K562 (cell line): ENCODE measurements at regions not wholly inside any gene's neighbourhood (a gene's known extent, or its start where the extent isn't known, plus 50 kb on each side); places are given as distances from the start of the nearest gene placed in this dataset.

Source experiments
- ARID3B ChIP-seq: fragments of 250-450 bp; sonication (Bioruptor Pico); IDR thresholded peaks from 2 replicates; pipeline ENCODE4 v1.4.0; 2020; ENCODE audit warnings: borderline replicate concordance
- CREB5 ChIP-seq: fragments of 250-450 bp; sonication (Bioruptor Pico); IDR thresholded peaks from 2 replicates; pipeline ENCODE4 v1.5.0; 2020; ENCODE audit warnings: mild to moderate bottlenecking
- JUND ChIP-seq, 2 experiments: IDR thresholded peaks; 2 replicates in 1 of 2; 3 replicates in 1 of 2; pipeline ENCODE4 v1.6.1; 2011; ENCODE audit warnings: borderline replicate concordance in 2 of 2, low read depth in 2 of 2, low read length in 2 of 2, improper control_type of control experiment in 1 of 2, missing biosample characterization in 1 of 2, missing genetic modification characterization in 1 of 2, missing genetic modification reagents in 1 of 2
- MBD1 ChIP-seq: fragments of 250-450 bp; sonication (Bioruptor Pico); IDR thresholded peaks from 2 replicates; pipeline ENCODE4 v1.8.0; 2022; ENCODE audit warnings: inconsistent platforms
- PREB ChIP-seq: sonication (generic); formaldehyde crosslinking; IDR thresholded peaks from 2 replicates; pipeline ENCODE4 v1.8.1; 2023; ENCODE audit warnings: mild to moderate bottlenecking, missing genetic modification reagents
- RHOXF2B ChIP-seq: fragments of 250-450 bp; sonication (Bioruptor Pico); conservative IDR thresholded peaks from 2 replicates; pipeline ENCODE4 v1.5.1; 2021
- SIX5 ChIP-seq, 2 experiments: IDR thresholded peaks; 2 replicates each; pipeline ENCODE4 v1.6.1; 2011; ENCODE audit warnings: low read length in 2 of 2, borderline replicate concordance in 1 of 2, low read depth in 1 of 2, mild to moderate bottlenecking in 1 of 2, moderate library complexity in 1 of 2; ENCODE audit not compliant: insufficient read depth in 1 of 2
- TAF7 ChIP-seq: fragments of 450-650 bp; IDR thresholded peaks from 2 replicates; pipeline ENCODE4 v1.6.1; 2016; ENCODE audit warnings: missing genetic modification characterization, missing compliant biosample characterization
- TFAP4 ChIP-seq: sonication (generic); formaldehyde crosslinking; IDR thresholded peaks from 2 replicates; pipeline ENCODE4 v1.8.0; 2022; ENCODE audit warnings: missing genetic modification reagents, mild to moderate bottlenecking, moderate library complexity, borderline replicate concordance
- ZNF518B ChIP-seq: fragments of 250-450 bp; sonication (Bioruptor Pico); IDR thresholded peaks from 2 replicates; pipeline ENCODE4 v1.5.0; 2021; ENCODE audit warnings: mild to moderate bottlenecking, moderate library complexity

- TF ChIP-seq ZNF518B (no peak), ARID3B (no peak), CREB5 (CRISPR knock-in tag) (no peak), TFAP4 (no peak), JUND (IDR thresholded peaks at IDR 0.05; ENCODE audit: borderline replicate concordance, low read depth, low read length) (no peak), JUND (tag; IDR thresholded peaks at IDR 0.05; ENCODE audit: borderline replicate concordance, low read depth, low read length) (no peak), PREB (CRISPR knock-in tag) (no peak), SIX5 (IDR thresholded peaks at IDR 0.05; ENCODE audit: borderline replicate concordance in 1 of 2, insufficient read depth in 1 of 2, low read depth in 1 of 2, low read length in 2 of 2) (no peak), RHOXF2B (CRISPR knock-in tag) (no peak), MBD1 (CRISPR knock-in tag) (no peak), TAF7 (tag) (no peak)
These were observed 600.5 kb upstream of the RBFOX1 start (continued) for GRCh38 chr16:6732166-6732565.
